HG02943 (cell line): ENCODE measurements at regions not wholly inside any gene's neighbourhood (a gene's known extent, or its start where the extent isn't known, plus 50 kb on each side); places are given as distances from the start of the nearest gene placed in this dataset.

Experiments used
- ATAC-seq: cut with Tn5 transposase; IDR thresholded peaks from one replicate; pipeline ENCODE4 v1.9.1; 2021; ENCODE audit warnings: mild to moderate bottlenecking, low read depth, moderate library complexity; ENCODE audit not compliant: unreplicated experiment

GRCh38 chr18:72104851-72105250 lies 439.3 kb downstream of the CBLN2 start:
- ATAC-seq: no peak

- ATAC-seq: no peak
Measured at GRCh38 chr18:72102412-72102811, 441.7 kb downstream of the CBLN2 start.

- ATAC-seq: no peak
Measured at GRCh38 chr18:72100465-72101004, 443.6 kb downstream of the CBLN2 start.

GRCh38 chr18:72091369-72091768 lies 452.8 kb downstream of the CBLN2 start:
- ATAC-seq: no peak

GRCh38 chr18:72089432-72089831 lies 454.7 kb downstream of the CBLN2 start:
- no peak for ATAC-seq

GRCh38 chr18:72086421-72086820 lies 457.7 kb downstream of the CBLN2 start:
- ATAC-seq: no peak

GRCh38 chr18:72075040-72075439 lies 469.1 kb downstream of the CBLN2 start:
- no peak for ATAC-seq

- ATAC-seq: no peak
Measured at GRCh38 chr18:72063001-72063400, 481.1 kb downstream of the CBLN2 start.

- ATAC-seq: no peak
Measured at GRCh38 chr18:72058851-72059250, 485.3 kb downstream of the CBLN2 start.

- ATAC-seq: no peak
Measured at GRCh38 chr18:72056171-72056570, 488.0 kb downstream of the CBLN2 start.

- no peak for ATAC-seq
Measured at GRCh38 chr18:72041313-72042032, 502.7 kb downstream of the CBLN2 start.

GRCh38 chr18:72013427-72013850 lies 530.7 kb downstream of the CBLN2 start:
- ATAC-seq: no peak

- ATAC-seq: no peak
Measured at GRCh38 chr18:71998547-71999097, 545.5 kb downstream of the CBLN2 start.

GRCh38 chr18:71995904-71996465 lies 548.2 kb downstream of the CBLN2 start:
- no peak for ATAC-seq

- no peak for ATAC-seq
Measured at GRCh38 chr18:71994273-71994672, 549.9 kb downstream of the CBLN2 start.

- no peak for ATAC-seq
Measured at GRCh38 chr18:71989616-71990015, 554.5 kb downstream of the CBLN2 start.

- ATAC-seq: no peak
Measured at GRCh38 chr18:71986351-71987050, 557.6 kb downstream of the CBLN2 start.

GRCh38 chr18:71976744-71977143 lies 567.4 kb downstream of the CBLN2 start:
- ATAC-seq: no peak

- no peak for ATAC-seq
Measured at GRCh38 chr18:71966791-71967190, 577.4 kb downstream of the CBLN2 start.

- no peak for ATAC-seq
Measured at GRCh38 chr18:71958605-71959004, 585.5 kb downstream of the CBLN2 start.

GRCh38 chr18:71951001-71951400 lies 593.1 kb downstream of the CBLN2 start:
- ATAC-seq: no peak
